ENCODE measurements at regions not wholly inside any gene's neighbourhood (a gene's known extent, or its start where the extent isn't known, plus 50 kb on each side); places are given as distances from the start of the nearest gene placed in this dataset.

DNA sequence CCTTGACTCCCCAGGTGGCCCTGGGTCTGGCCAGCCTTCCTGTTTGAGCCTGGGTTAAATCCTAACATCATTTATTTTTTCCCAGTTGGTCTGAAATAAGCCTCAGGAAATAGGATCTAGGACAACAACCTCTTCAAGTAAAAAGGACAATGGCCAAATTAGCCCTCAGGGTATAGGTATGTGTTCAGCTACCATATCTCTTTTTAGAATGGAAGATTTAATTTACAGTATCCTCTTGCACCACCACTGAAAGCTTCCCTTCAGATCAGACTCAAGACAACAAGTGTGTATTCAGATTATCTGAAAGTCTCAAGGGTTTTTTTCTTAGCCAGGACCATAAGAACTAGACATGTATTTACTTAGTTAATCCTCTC lies 61.6 kb upstream of the CXCR4 start:
- H3K4me3 Mint-ChIP-seq (ENCODE audit: low read depth) = no peak overlapping the region

DNA sequence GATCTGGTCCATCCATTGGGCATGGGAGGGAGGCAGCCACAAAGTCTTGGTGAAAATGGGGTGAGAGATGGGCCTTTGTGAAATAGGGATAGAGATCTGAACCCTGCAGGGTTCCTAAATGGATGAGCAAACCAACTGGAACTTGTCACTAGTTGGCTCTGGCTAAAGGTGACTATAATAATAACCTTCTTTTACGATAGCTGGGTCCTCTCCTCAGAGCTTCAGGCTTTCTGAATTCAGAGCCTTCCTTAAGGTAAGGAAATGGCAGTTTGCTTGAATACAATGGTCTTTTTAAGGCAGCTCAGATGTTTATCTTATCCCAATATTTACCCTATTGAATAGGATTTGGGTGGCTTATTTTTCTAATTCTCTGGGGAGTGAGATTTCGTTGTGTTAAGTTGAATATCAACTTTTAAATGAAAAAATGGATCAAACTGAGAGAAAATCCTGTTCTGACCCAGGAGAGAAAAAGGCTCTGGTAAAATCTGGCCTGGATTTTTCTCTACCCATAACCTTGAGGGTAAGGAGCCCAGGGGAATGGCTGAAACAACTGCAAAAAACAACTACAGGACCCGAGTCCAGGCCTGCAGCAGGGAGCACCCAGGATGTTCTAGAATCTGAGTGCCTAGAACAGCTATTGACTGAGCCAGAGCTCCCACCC lies 61.1 kb upstream of the CXCR4 start:
- peaks cover 2% of the 10 kb centered on the region for H3K9me3 Mint-ChIP-seq (ENCODE audit: low read depth)
- no peak for DNase-seq (ENCODE audit: low spot score, unreplicated experiment)
- H3K4me3 Mint-ChIP-seq (ENCODE audit: low read depth) = no peak overlapping the region
- no peaks in the 10 kb centered on the region for H3K36me3 Mint-ChIP-seq (ENCODE audit: insufficient read depth)
- peaks cover 51% of the 10 kb centered on the region for H3K4me1 Mint-ChIP-seq (ENCODE audit: low read depth)
- TF ChIP-seq, protein P1, sequence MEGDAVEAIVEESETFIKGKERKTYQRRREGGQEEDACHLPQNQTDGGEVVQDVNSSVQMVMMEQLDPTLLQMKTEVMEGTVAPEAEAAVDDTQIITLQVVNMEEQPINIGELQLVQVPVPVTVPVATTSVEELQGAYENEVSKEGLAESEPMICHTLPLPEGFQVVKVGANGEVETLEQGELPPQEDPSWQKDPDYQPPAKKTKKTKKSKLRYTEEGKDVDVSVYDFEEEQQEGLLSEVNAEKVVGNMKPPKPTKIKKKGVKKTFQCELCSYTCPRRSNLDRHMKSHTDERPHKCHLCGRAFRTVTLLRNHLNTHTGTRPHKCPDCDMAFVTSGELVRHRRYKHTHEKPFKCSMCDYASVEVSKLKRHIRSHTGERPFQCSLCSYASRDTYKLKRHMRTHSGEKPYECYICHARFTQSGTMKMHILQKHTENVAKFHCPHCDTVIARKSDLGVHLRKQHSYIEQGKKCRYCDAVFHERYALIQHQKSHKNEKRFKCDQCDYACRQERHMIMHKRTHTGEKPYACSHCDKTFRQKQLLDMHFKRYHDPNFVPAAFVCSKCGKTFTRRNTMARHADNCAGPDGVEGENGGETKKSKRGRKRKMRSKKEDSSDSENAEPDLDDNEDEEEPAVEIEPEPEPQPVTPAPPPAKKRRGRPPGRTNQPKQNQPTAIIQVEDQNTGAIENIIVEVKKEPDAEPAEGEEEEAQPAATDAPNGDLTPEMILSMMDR (IDR thresholded peaks at IDR 0.05; ENCODE audit: unreplicated experiment) = no peak
- peak overlapping the region; percentile 62 for H3K27ac Mint-ChIP-seq
- H3K27me3 Mint-ChIP-seq = no peaks in the 10 kb centered on the region

More for the DNA sequence above, 61.6 kb upstream of the CXCR4 start:
- Mint-ChIP-seq H3K4me1 (ENCODE audit: low read depth) (peaks cover 46% of the 10 kb centered on the region), H3K9me3 (ENCODE audit: low read depth) (peaks cover 2% of the 10 kb centered on the region), H3K27me3 (no peaks in the 10 kb centered on the region), H3K36me3 (ENCODE audit: insufficient read depth) (no peaks in the 10 kb centered on the region), H3K27ac (no peak overlapping the region)
- no peak for DNase-seq (ENCODE audit: low spot score, unreplicated experiment)
- TF ChIP-seq, protein P1 (IDR thresholded peaks at IDR 0.05; ENCODE audit: unreplicated experiment) = no peak

DNA sequence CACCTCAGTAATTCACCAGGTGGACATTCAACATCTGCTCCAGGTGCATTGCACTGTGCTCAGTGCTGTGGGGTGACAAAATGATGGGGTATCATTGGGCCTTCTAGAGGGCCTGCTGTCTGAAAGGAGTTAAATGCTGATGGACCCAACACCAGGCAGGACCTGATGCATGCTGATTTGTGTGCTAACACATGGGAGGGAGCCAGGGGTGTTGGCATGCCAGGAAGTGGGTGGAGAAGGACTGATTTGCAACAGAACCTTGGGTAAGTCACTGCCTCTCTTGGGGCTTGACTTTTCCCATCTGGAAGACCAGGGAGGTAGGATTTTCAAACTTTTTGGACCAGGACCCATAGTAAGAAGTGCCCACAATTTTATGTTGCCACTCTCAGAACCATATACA lies 57.9 kb upstream of the CXCR4 start:
- DNase-seq (ENCODE audit: low spot score, unreplicated experiment) = no peak
- Mint-ChIP-seq H3K27ac (no peak overlapping the region), H3K9me3 (ENCODE audit: low read depth) (peaks cover 6% of the 10 kb centered on the region), H3K27me3 (no peaks in the 10 kb centered on the region), H3K4me1 (ENCODE audit: low read depth) (peaks cover 54% of the 10 kb centered on the region), H3K4me3 (ENCODE audit: low read depth) (no peak overlapping the region), H3K36me3 (ENCODE audit: insufficient read depth) (no peaks in the 10 kb centered on the region)
- TF ChIP-seq, protein P1 (IDR thresholded peaks at IDR 0.05; ENCODE audit: unreplicated experiment) = no peak

- peaks cover 6% of the 10 kb centered on the region for H3K9me3 Mint-ChIP-seq (ENCODE audit: low read depth)
- no peak for DNase-seq (ENCODE audit: low spot score, unreplicated experiment)
- H3K4me3 Mint-ChIP-seq (ENCODE audit: low read depth) = no peak overlapping the region
- TF ChIP-seq, protein P1 (IDR thresholded peaks at IDR 0.05; ENCODE audit: unreplicated experiment) = no peak
- peaks cover 54% of the 10 kb centered on the region for H3K4me1 Mint-ChIP-seq (ENCODE audit: low read depth)
- H3K27me3 Mint-ChIP-seq = no peaks in the 10 kb centered on the region
- no peaks in the 10 kb centered on the region for H3K36me3 Mint-ChIP-seq (ENCODE audit: insufficient read depth)
- H3K27ac Mint-ChIP-seq = no peak overlapping the region
These were observed 57.5 kb upstream of the CXCR4 start for GRCh38 chr2:136175466-136175865.

DNA sequence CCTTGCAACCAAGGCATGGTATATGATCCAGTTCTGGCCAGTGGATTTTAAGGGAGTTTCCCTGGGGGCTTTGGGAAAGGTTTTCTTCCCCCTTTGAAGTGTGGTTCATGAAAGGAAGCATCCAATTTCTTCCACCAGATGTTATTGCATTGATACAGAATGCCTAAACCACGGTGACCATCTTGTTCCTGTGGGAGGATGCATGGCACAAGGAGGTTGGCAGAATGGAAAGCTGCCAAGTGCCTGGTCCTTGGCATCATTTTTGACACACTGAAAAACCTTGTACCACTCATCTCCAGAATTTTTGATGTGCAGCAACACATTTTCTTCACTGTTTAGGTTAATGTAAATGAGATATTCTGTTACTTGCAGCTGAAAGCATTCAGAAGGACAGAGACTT lies 55.2 kb upstream of the CXCR4 start:
- H3K36me3 Mint-ChIP-seq (ENCODE audit: insufficient read depth) = no peaks in the 10 kb centered on the region
- H3K4me1 Mint-ChIP-seq (ENCODE audit: low read depth) = peaks cover 46% of the 10 kb centered on the region
- no peak for DNase-seq (ENCODE audit: low spot score, unreplicated experiment)
- peaks cover 6% of the 10 kb centered on the region for H3K9me3 Mint-ChIP-seq (ENCODE audit: low read depth)
- H3K27me3 Mint-ChIP-seq = no peaks in the 10 kb centered on the region
- no peak overlapping the region for H3K27ac Mint-ChIP-seq
- H3K4me3 Mint-ChIP-seq (ENCODE audit: low read depth) = no peak overlapping the region
- TF ChIP-seq, protein P1 (IDR thresholded peaks at IDR 0.05; ENCODE audit: unreplicated experiment) = no peak
